ENCODE measurements at regions not wholly inside any gene's neighbourhood (a gene's known extent, or its start where the extent isn't known, plus 50 kb on each side); places are given as distances from the start of the nearest gene placed in this dataset.
A peak's percentile ranks its signal among the peaks of the same experiment; 100 is the strongest.

DNA sequence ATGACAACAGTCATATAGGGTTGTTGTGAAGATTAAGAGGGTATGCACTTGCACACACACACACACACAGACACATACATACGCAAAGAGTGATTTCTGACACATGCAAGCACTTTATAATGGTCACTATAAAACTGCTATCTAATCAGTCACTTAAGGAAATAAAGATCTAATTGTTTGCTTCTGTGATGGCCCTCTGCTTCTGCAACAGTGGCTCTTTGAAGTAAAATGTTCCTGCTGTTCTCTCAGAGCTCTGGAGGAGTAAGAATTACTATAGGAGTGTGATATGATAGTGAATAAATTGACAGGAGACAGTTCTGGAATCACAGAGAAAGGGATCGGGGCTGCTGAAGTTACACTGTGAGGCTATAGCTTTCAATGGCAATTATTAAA is 494.5 kb upstream of the B3GALT2 start:
- in situ Hi-C loops (cut with HindIII; ENCODE audit: low pct_unique_long_range_greater_than_20kb, low sequenced_read_pairs): no loop called here
- no peak for DNase-seq (ENCODE audit: low read depth)

DNA sequence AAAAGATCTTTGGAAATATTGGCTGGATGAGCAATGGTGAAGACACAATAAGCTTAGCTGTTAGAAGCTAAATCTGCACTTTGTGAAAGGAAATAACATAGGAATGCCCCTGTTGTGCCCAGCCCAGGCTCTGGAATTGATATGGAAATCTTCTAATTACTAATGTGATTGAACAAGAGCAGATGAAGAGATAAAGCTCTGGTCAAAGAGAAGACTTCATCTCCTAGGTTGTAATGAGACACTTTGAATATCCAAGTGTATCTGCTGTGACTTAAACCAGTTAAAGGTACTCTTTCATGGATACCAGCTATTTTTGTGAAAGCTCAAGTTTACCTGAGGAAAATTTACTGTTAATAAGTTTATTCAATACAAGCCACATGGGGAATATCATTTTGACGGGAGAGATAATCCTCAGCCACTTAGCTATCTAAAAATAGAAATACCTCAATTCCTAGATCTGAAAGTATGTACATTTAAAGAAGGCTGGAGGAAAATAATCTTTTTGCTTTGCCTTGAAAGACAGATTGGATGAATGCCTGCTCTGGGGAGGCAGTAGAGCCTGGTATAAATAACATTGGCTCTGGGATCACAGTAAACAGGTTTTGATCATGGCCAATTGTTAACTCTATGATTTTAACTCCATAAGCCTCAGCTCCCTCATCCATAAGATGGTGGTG is 494.0 kb upstream of the B3GALT2 start:
- in situ Hi-C loops (cut with HindIII; ENCODE audit: low pct_unique_long_range_greater_than_20kb, low sequenced_read_pairs): no loop called here

DNA sequence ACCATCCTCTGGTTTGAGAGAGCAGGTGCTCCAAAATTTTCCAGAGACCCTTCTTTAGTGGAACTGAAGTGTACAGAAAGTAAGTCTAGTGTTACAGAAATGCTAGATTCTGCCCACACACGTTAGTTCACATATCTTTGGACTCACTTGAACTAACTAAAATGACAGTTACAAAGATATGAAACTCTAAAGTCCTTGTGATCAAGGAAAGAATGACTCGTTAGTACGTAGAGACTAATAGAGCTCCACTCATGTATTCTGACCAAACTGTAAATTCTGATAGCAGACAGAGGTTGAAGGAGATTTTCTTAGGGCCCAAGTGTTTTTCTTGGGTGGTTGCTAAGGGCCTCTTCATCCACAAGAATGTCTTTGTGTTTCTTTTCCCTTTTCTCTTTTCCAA is 491.5 kb upstream of the B3GALT2 start:
- in situ Hi-C loops (cut with HindIII; ENCODE audit: low pct_unique_long_range_greater_than_20kb, low sequenced_read_pairs): no loop called here
- no peak for DNase-seq (ENCODE audit: low read depth)

More for the DNA sequence above, 494.0 kb upstream of the B3GALT2 start:
- no peak for DNase-seq (ENCODE audit: low read depth)

DNA sequence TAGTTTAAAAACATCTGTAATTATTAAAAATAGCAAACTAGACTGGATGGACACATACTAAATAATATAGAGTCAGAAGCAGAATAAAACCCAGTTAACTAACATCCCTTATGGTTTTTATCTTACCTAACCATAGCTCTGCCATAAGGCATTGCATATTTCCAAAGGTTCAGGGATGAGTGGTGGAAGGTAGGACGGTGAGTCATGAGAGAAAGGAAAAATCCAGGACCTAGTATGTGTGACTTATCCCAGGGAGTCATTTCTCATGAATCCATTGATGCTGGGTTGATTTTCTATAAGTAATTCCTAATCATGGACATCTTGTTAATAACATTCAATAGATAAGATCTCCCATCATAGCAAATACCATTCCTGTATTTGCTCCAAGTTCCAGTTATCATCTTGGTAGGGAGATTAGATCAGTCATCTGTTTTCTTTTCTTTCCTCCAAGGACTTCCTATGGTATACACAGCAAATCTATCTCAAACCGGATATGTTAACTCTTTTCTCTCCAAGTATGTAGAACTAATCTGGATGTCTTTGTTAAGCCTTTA is 490.7 kb upstream of the B3GALT2 start:
- in situ Hi-C loops (cut with HindIII; ENCODE audit: low pct_unique_long_range_greater_than_20kb, low sequenced_read_pairs): no loop called here
- DNase-seq (ENCODE audit: low read depth): no peak

DNA sequence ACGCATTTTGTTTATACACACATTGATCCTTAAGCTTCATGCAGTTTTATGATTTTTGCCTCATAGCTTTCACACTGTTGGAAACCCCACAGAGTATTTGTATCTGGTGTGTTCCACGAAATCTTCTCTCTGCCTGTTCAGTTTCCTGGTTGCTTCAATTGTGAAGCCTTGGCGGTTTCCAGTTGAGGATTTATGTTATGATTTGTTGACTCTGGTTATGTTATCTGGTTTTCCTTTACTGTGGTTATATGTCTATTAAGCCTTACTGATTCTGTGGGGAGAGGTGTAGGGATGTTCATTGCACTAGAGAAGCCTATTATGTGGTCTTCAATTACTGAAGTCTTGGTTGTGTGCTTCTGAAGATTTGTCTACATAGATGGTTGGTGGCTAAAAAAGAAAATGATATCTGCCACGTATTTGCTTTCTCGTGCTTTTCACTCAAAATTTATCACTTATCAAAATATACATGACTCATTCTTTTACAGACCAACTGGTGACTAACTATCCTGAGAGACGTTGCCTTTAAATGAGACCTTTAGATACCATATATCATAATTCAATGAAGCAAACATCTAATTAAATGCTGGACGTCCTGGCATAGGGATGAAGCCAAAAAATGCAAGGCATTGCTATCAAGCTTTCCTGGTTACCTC is 488.0 kb upstream of the B3GALT2 start:
- in situ Hi-C loops (cut with HindIII; ENCODE audit: low pct_unique_long_range_greater_than_20kb, low sequenced_read_pairs): no loop called here

DNA sequence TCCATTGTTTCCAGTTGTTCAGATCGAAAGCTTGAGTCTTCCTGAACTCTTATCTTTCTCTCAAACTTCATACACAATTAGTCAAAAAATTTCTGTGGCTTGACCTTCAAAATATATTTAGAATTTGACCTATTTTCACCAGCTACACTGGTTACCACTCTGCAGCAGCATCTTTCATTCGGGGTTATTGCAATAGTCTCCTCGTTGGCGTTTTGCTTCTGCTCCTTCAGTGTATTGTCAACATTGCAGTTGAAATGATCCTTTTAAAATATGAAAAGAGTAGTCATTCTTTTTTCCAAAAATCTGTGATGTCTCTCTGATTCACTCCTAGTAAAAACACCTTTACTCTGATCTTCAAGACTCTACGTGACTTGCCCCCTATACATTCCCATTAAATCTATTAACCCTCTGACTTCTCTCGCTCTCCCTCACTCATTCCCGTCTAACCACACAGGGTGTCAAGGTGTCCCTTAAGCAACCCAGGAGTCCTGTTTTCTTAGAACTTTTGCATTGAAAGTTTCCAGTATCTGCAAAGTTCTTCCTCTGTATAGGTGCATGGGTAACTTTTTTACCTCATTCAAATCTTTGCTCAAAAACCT is 480.2 kb upstream of the B3GALT2 start:
- no peak for DNase-seq (ENCODE audit: low read depth)
- in situ Hi-C loops (cut with HindIII; ENCODE audit: low pct_unique_long_range_greater_than_20kb, low sequenced_read_pairs): no loop called here

More for the DNA sequence above, 488.0 kb upstream of the B3GALT2 start:
- DNase-seq (ENCODE audit: low read depth): peak; percentile 30

DNA sequence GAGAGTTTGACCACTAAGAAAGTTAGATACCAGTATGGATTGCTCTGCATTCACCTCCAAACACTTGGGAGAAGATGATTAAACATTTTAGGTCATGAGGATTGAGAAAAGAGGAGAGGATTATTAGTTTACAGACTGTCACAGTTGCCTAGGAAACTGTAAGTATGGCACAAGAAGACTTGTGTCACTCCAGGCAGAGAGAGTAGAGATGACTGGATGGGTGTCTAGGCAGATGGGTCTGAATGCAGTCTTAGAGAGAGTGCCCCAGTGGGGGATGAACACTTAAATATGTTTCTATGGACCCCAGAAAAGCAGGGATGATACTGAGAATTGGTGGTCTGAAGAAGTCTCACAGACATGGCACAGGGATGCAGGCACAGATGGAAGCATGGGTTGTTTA is 477.6 kb upstream of the B3GALT2 start:
- no peak for DNase-seq (ENCODE audit: low read depth)
- in situ Hi-C loops (cut with HindIII; ENCODE audit: low pct_unique_long_range_greater_than_20kb, low sequenced_read_pairs): no loop called here

DNA sequence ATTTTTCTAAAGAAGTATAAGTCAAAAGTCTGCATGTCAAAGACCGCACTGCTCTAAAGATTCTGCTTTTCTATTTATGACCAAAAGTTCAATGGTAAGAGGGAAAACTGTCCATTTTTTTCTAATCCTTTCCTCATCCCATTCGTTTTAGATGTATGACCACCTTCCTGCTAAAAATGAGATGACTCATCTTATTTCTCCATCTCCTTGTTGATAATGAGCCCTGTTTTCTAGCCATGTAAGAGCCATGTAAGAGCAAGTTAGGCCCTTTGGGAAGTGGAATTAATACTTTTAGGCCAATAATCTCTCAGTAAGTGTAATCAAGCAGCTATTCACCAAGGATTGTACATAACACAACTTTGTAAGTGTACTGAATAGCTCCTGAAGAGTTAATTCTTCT is 475.6 kb upstream of the B3GALT2 start:
- in situ Hi-C loops (cut with HindIII; ENCODE audit: low pct_unique_long_range_greater_than_20kb, low sequenced_read_pairs): no loop called here
- no peak for DNase-seq (ENCODE audit: low read depth)

DNA sequence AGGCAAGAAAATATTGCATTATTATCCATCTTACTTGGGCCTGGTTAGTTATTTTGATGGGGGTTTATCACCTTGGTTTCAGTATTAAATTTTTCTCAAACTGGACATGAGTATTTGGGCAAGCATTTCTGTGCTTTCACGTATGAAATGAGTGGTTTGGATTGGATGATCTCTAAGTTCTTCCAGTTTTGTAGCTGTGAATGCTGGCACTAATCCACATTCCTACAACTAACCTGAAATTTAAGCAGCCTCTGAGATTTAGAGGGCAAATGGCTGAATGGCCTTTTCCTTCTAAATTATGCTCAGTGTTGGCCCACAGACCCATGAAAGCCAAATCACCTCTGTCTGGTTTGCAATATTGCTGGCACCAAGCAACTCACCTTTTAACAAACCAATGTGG is 475.0 kb upstream of the B3GALT2 start:
- in situ Hi-C loops (cut with HindIII; ENCODE audit: low pct_unique_long_range_greater_than_20kb, low sequenced_read_pairs): no loop called here
- no peak for DNase-seq (ENCODE audit: low read depth)

DNA sequence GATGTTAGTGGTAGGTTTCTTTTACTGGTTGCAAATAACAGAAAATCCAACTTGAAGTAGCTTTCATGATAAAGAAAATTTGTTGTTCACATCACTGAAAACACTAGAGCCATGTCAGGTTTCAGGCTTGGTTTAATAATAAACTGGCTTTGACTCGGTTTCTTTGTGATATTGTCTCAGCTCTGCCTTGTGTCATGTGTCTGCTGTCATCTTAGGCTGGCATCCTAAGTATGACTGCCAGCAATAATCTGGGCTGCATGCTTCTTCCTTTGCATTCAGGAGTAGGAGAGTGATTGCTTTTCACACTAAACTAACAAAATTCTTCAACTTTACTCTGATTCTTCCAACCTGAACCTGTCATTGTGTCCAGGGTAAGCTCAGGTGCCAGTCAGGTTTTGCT is 474.0 kb upstream of the B3GALT2 start:
- in situ Hi-C loops (cut with HindIII; ENCODE audit: low pct_unique_long_range_greater_than_20kb, low sequenced_read_pairs): no loop called here

DNA sequence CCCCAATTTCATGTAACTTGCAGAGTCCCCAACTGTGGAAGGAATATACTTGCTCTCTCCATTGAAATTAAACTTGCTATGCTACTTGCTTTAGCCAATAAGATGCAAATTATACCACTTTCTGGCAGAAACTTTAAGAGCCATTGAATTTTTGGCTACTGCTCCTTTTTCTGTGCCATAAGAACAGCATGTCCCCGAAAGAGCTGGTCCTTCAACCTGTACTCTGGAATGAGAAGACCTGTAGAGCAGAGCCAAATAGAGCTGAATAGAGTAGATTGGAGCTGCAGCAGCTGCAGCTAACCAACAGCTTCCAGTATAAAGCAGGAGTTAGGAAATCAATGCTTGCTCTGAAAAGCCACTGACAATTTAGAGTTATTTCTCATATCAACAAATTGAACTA is 472.3 kb upstream of the B3GALT2 start:
- DNase-seq (ENCODE audit: low read depth): no peak
- in situ Hi-C loops (cut with HindIII; ENCODE audit: low pct_unique_long_range_greater_than_20kb, low sequenced_read_pairs): no loop called here

More for the DNA sequence above, 474.0 kb upstream of the B3GALT2 start:
- no peak for DNase-seq (ENCODE audit: low read depth)

DNA sequence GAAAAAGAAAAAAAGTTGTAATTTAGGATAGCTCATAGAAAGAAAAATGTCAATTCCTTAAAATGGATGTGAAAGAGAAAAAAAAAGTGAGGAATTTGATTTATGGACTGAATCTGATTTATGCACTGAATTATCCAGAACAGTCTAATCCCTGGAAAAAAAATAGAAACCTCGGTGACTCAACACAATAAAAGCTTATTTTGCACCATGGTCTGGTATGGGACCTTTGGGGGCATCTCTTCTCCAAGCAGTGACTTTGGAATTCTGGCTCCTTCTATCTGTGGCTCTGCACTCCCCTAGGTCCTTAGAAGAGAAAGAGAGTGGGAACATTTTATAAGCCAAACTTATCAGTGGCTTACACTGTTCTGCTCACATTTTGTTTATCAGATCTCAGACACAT is 471.7 kb upstream of the B3GALT2 start:
- in situ Hi-C loops (cut with HindIII; ENCODE audit: low pct_unique_long_range_greater_than_20kb, low sequenced_read_pairs): no loop called here
- DNase-seq (ENCODE audit: low read depth): no peak

DNA sequence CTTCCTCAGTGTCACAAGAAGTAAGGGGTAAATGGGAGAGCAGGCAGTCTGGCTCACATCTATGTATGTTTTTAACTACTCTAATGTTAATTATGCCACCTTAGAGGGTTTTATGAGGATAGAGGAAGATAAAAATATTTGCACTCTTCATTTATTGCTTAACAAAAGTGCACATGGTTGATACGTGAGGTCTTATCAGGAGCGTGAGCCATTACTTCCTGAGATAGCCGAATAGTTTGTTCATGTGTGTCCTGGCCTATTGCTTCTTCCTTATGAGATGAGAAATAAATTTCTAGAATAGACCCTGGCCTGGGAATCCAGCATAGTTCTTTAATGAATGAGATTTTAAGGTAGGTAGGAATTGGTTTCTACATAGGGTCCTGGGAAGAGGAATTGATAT is 471.1 kb upstream of the B3GALT2 start:
- DNase-seq (ENCODE audit: low read depth): no peak
- in situ Hi-C loops (cut with HindIII; ENCODE audit: low pct_unique_long_range_greater_than_20kb, low sequenced_read_pairs): no loop called here

DNA sequence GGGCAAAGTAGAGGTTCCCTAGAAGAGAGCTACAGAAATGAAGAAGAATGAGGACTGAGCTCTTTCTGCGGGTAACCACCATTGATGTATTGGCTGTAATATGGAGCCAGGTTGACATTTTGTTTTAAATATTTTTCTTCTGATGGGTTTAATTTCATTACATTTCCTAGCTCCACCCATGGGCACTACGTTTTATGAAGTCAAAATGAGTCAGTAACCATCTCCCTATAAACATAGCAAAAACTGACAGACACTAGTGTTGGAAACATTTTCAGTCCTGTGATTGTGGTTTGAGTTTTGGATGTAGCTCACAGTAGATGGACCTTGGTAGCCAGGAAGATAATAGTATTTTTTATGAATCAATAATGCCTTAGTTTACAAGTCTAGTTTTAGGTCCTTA is 470.4 kb upstream of the B3GALT2 start:
- no peak for DNase-seq (ENCODE audit: low read depth)
- in situ Hi-C loops (cut with HindIII; ENCODE audit: low pct_unique_long_range_greater_than_20kb, low sequenced_read_pairs): no loop called here

DNA sequence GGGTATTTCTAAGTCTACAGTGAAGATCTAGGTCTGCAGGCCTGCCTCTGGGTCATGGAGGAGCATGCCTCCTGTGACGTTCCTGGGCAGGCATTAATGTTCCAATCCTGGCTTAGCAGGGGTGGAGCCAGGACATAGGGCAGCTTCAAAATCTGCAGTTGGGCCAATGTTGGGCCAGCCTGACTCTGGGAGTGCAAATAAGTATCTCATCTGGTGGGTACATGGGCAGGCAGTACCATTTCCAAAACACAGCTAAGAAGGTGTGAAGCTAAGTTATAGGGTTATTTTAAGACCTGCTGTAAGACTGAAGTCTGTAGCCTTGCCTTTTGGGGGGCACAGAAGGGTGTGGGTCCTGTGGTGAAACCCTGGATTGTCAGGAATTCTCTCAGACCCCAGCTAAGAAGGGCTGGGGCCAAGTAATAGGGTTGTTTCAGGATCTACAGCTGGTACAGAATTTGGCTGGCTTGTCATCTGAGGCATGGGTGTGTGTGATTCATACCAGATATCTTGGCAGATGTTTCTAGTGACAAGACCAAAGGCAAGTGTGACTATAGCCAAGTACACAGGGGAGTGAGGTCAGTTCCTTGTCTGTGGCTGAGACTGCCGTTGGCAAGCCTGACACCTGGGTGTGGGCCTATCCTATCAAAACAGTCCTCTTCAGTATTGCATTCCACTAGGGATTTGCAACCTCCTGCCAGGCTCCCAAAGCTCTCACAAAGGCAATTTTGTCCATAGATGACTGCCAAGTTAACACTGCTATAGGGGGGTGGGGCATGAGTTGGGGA is 468.7 kb upstream of the B3GALT2 start:
- in situ Hi-C loops (cut with HindIII; ENCODE audit: low pct_unique_long_range_greater_than_20kb, low sequenced_read_pairs): no loop called here
- DNase-seq (ENCODE audit: low read depth): no peak

DNA sequence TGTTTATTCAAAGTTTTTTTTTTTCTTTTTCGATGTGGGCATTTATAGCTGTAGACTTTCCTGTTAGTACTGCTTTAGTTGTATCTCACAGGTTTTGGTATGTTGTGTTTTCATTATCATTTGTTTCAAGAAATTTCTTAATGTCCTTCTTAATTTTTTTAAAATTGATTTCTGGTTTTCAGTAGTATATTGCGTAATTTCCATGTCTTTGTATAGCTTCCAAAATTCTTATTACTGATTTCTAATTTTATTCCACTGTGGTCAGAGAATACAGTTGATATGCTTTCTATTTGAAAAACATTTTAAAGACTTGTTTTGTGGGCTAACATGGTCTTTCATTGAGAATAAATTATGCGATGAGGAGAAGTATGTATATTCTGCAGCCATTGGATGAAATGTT is 463.2 kb upstream of the B3GALT2 start:
- in situ Hi-C loops (cut with HindIII; ENCODE audit: low pct_unique_long_range_greater_than_20kb, low sequenced_read_pairs): no loop called here
- DNase-seq (ENCODE audit: low read depth): no peak

DNA sequence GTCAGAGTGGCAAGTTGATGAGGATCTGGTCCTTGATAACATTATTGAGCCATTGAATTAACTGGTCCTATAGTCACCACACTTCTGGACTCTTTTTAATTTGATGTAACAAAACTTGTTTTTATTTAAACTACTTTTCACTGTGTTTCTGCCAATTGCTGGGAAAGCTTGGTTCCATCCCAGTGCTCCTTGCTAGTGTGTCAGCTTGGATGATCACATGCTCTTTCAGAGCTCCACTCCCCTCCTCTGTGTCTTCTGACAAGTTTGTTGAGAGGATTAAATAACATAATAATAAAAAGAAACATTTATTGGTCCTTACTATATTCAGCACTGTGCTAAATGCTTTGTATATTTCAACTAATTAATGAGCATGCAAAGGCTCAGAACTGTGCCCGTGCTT is 448.5 kb upstream of the B3GALT2 start:
- no peak for DNase-seq (ENCODE audit: low read depth)
- in situ Hi-C loops (cut with HindIII; ENCODE audit: low pct_unique_long_range_greater_than_20kb, low sequenced_read_pairs): no loop called here

DNA sequence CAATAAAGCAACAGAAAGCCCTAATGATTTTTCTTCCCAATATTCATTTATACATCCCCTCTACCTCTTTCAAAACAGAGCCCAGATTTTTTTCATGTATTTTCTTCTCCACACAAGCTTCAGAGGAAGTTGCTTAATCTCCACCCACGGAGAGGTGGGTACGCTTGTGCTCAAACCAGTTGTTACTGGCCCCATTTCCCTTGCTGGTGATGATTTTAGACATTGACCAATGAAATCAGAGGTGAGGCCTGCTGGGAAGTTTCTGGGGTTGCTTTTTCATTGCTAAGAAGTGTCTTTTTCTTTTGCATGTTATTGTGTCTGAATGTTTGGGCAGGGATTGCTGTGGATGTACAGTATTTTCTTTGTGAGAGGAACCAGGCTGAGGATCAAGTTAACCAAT is 448.1 kb upstream of the B3GALT2 start:
- DNase-seq (ENCODE audit: low read depth): no peak

DNA sequence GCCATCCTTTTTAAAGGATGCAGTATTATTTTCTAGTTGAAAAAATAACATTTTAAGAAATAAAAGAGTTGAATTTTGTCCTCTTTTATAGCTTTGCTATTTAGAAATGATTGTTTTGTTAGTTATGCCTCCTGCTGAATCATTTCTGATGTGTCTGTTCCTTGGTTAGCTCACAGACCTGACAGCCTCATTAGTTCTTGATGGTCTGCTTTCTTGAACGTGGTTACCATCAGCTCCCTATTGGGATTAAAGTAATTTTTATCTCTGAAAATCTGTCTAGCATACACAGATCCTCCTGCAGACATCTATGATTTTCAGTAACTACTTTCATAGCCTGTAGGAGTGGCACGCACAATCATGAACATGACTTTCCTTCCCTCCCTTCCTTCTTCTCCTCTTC is 447.6 kb upstream of the B3GALT2 start:
- no peak for DNase-seq (ENCODE audit: low read depth)
- in situ Hi-C loops (cut with HindIII; ENCODE audit: low pct_unique_long_range_greater_than_20kb, low sequenced_read_pairs): no loop called here

More for the DNA sequence above, 448.1 kb upstream of the B3GALT2 start:
- in situ Hi-C loops (cut with HindIII; ENCODE audit: low pct_unique_long_range_greater_than_20kb, low sequenced_read_pairs): no loop called here

All from Caki2 (cell line).